ENCODE measurements at regions not wholly inside any gene's neighbourhood (a gene's known extent, or its start where the extent isn't known, plus 50 kb on each side); places are given as distances from the start of the nearest gene placed in this dataset.

- H3K4me3 ChIP-seq (replicated peaks in 1 of 3): no peak overlapping the region
- H3K9me3 ChIP-seq: no peaks in the 10 kb centered on the region
- DNase-seq: no peak
Measured at GRCh38 chr2:207449642-207450165, 80.1 kb upstream of the CREB1 start.

GRCh38 chr2:207450186-207450585 lies 79.6 kb upstream of the CREB1 start:
- TF ChIP-seq POLR2A (IDR thresholded peaks at IDR 0.05) (no peak), CTCF (IDR thresholded peaks at IDR 0.05) (no peak)
- WGBS, 2 donors: 38 to 49% methylated on average over 1 of the region's 1 CpG
- H3K27ac ChIP-seq: no peak overlapping the region
- DNase-seq: no peak
- intact Hi-C loops (cut with DNase I): no loop called here
- no peak overlapping the region for H3K4me3 ChIP-seq (replicated peaks in 1 of 3)
- H3K36me3 ChIP-seq: no peaks in the 10 kb centered on the region
- H3K27me3 ChIP-seq: no peaks in the 10 kb centered on the region
- no peaks in the 10 kb centered on the region for H3K9me3 ChIP-seq
- H3K4me1 ChIP-seq: no peaks in the 10 kb centered on the region

More at GRCh38 chr2:207449642-207450165, 80.1 kb upstream of the CREB1 start:
- 89 to 95% methylated on average over 1 of the region's 1 CpG for WGBS, 2 donors
- Histone ChIP-seq H3K27me3 (no peaks in the 10 kb centered on the region), H3K27ac (no peak overlapping the region), H3K36me3 (no peaks in the 10 kb centered on the region), H3K4me1 (no peaks in the 10 kb centered on the region)
- intact Hi-C loops (cut with DNase I): no loop called here
- TF ChIP-seq POLR2A (IDR thresholded peaks at IDR 0.05): no peak
- TF ChIP-seq CTCF (IDR thresholded peaks at IDR 0.05): no peak

- intact Hi-C loops (cut with DNase I): no loop called here
- Histone ChIP-seq H3K27ac (no peak overlapping the region), H3K27me3 (no peaks in the 10 kb centered on the region), H3K4me1 (no peaks in the 10 kb centered on the region), H3K9me3 (no peaks in the 10 kb centered on the region), H3K4me3 (replicated peaks in 1 of 3) (no peak overlapping the region), H3K36me3 (no peaks in the 10 kb centered on the region)
- no peak for DNase-seq
- TF ChIP-seq CTCF (IDR thresholded peaks at IDR 0.05) (no peak), POLR2A (IDR thresholded peaks at IDR 0.05) (no peak)
- WGBS, 2 donors: 82 to 83% methylated on average over 5 of the region's 5 CpGs
Measured at GRCh38 chr2:207458582-207458981, 71.2 kb upstream of the CREB1 start.

- TF ChIP-seq CTCF (IDR thresholded peaks at IDR 0.05): no peak
- no peak for TF ChIP-seq POLR2A (IDR thresholded peaks at IDR 0.05)
- DNase-seq: no peak
- Histone ChIP-seq H3K4me1 (no peaks in the 10 kb centered on the region), H3K27ac (no peak overlapping the region), H3K27me3 (no peaks in the 10 kb centered on the region), H3K36me3 (no peaks in the 10 kb centered on the region), H3K4me3 (replicated peaks in 1 of 3) (no peak overlapping the region), H3K9me3 (no peaks in the 10 kb centered on the region)
- WGBS, 2 donors: 74% methylated on average over 7 of the region's 7 CpGs
- intact Hi-C loops (cut with DNase I): no loop called here
Measured at GRCh38 chr2:207459990-207460757, 69.6 kb upstream of the CREB1 start.

GRCh38 chr2:207463433-207463832 lies 66.3 kb upstream of the CREB1 start:
- Histone ChIP-seq H3K4me3 (replicated peaks in 1 of 3) (no peak overlapping the region), H3K27me3 (no peaks in the 10 kb centered on the region), H3K9me3 (no peaks in the 10 kb centered on the region), H3K27ac (no peak overlapping the region), H3K36me3 (no peaks in the 10 kb centered on the region), H3K4me1 (peaks cover 5 to 10% of the 10 kb centered on the region in 2 donors)
- intact Hi-C loops (cut with DNase I): no loop called here
- TF ChIP-seq CTCF (IDR thresholded peaks at IDR 0.05) (no peak), POLR2A (IDR thresholded peaks at IDR 0.05) (no peak)
- 88 to 89% methylated on average over 8 of the region's 8 CpGs for WGBS, 2 donors
- no peak for DNase-seq

All from thyroid gland (tissue), 4 donors.